ENCODE measurements at regions not wholly inside any gene's neighbourhood (a gene's known extent, or its start where the extent isn't known, plus 50 kb on each side); places are given as distances from the start of the nearest gene placed in this dataset.
"Not testable (repeated sequence)": the region's sequence is repeated elsewhere in the genome, so short reads cannot be mapped to it uniquely, and the experiment has no call there.

DNA sequence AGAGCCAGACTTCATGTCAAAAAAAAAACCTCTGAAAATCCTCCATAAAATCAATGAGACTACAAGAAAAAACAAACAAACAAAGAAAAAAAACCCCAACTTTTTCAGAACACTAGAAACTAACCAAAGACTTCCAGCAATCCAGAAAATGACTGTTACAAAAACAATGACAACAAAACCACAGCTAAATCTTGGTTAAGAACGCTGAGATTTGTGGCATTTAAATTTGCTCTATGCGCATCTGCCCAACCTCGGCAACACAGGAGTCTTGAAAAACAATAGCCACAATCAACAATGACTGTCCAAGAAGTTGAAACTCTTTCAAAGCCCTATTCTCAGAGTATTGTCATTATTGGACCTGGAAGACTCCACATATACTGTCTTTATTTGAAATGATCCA is 402.4 kb downstream of the ZFHX3 start:
- TF ChIP-seq CTCF (conservative IDR thresholded peaks at IDR 0.05; ENCODE audit: low read depth, low read length): no peak
- no peak overlapping the region for H3K4me3 ChIP-seq (ENCODE audit: low read depth, low read length)
- DNase-seq (ENCODE audit: low read depth): no peak

DNA sequence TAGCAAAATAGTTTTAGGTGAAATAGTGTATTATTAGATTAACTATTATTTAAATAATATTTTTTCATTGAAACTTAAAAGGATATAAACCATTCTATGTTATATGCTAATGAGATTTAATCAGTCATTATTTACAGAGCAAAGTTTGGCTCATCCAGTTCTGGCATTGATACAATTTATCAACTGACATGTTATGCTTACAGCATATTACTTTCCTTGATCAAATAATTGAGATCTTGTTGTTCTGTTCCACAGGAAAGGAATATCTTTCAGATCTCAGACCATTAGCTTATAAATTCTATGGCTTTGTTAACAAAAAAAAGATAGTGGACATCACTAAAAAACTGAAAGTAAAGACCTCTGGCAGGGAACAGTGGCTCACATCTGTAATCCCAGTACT is 403.0 kb downstream of the ZFHX3 start:
- H3K4me3 ChIP-seq (ENCODE audit: low read depth, low read length): no peak overlapping the region
- TF ChIP-seq CTCF (conservative IDR thresholded peaks at IDR 0.05; ENCODE audit: low read depth, low read length): no peak
- DNase-seq (ENCODE audit: low read depth): no peak

GRCh38 chr16:72639494-72639893 is 408.4 kb downstream of the ZFHX3 start:
- DNase-seq (ENCODE audit: low read depth): no peak
- TF ChIP-seq CTCF (conservative IDR thresholded peaks at IDR 0.05; ENCODE audit: low read depth, low read length): no peak

GRCh38 chr16:72637306-72637705 is 410.6 kb downstream of the ZFHX3 start:
- no peak overlapping the region for H3K4me3 ChIP-seq (ENCODE audit: low read depth, low read length)
- DNase-seq (ENCODE audit: low read depth): peak; percentile 29
- no peak for TF ChIP-seq CTCF (conservative IDR thresholded peaks at IDR 0.05; ENCODE audit: low read depth, low read length)

More at GRCh38 chr16:72639494-72639893, 408.4 kb downstream of the ZFHX3 start:
- no peak overlapping the region for H3K4me3 ChIP-seq (ENCODE audit: low read depth, low read length)

GRCh38 chr16:72635694-72636093 is 412.2 kb downstream of the ZFHX3 start:
- H3K4me3 ChIP-seq (ENCODE audit: low read depth, low read length): no peak overlapping the region
- DNase-seq (ENCODE audit: low read depth): no peak
- no peak for TF ChIP-seq CTCF (conservative IDR thresholded peaks at IDR 0.05; ENCODE audit: low read depth, low read length)

GRCh38 chr16:72635104-72635503 is 412.8 kb downstream of the ZFHX3 start:
- TF ChIP-seq CTCF (conservative IDR thresholded peaks at IDR 0.05; ENCODE audit: low read depth, low read length): no peak
- no peak for DNase-seq (ENCODE audit: low read depth)
- H3K4me3 ChIP-seq (ENCODE audit: low read depth, low read length): no peak overlapping the region

DNA sequence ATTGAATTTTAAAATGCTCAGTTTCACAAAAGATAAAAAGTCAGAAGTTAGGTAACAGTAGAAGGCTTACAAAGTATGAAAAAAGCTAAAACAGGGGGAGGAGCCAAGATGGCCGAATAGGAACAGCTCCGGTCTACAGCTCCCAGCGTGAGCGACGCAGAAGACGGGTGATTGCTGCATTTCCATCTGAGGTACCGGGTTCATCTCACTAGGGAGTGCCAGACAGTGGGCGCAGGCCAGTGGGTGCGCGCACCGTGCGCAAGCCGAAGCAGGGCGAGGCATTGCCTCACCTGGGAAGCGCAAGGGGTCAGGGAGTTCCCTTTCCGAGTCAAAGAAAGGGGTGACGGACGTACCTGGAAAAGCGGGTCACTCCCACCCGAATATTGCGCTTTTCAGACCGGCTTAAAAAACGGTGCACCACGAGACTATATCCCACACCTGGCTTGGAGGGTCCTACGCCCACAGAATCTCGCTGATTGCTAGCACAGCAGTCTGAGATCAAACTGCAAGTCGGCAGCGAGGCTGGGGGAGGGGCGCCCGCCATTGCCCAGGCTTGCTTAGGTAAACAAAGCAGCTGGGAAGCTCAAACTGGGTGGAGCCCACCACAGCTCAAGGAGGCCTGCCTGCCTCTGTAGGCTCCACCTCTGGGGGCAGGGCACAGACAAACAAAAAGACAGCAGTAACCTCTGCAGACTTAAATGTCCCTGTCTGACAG is 420.6 kb downstream of the ZFHX3 start:
- H3K4me3 ChIP-seq (ENCODE audit: low read depth, low read length): peak overlapping the region; percentile 23
- DNase-seq (ENCODE audit: low read depth): not testable (repeated sequence)

Data from epithelial cell of proximal tubule (primary cell).